Osteocyte (in vitro differentiated cells): ENCODE measurements at regions not wholly inside any gene's neighbourhood (a gene's known extent, or its start where the extent isn't known, plus 50 kb on each side); places are given as distances from the start of the nearest gene placed in this dataset.
"Not testable (repeated sequence)": the region's sequence is repeated elsewhere in the genome, so short reads cannot be mapped to it uniquely, and the experiment has no call there.

Experiments used
- DNase-seq: peaks from one replicate; pipeline ENCODE4 v3.0.0; 2021; ENCODE audit warnings: mixed read lengths; ENCODE audit not compliant: unreplicated experiment; ENCODE audit errors: extremely low spot score
- H3K27ac Mint-ChIP-seq: one replicate; pipeline ENCODE4 v1.8.0; 2021; ENCODE audit warnings: mild to moderate bottlenecking, mixed read lengths; ENCODE audit not compliant: unreplicated experiment
- H3K27me3 Mint-ChIP-seq: one replicate; pipeline ENCODE4 v1.8.0; 2021; ENCODE audit warnings: mixed read lengths; ENCODE audit not compliant: unreplicated experiment
- H3K36me3 Mint-ChIP-seq: one replicate; pipeline ENCODE4 v1.8.0; 2021; ENCODE audit warnings: mixed read lengths; ENCODE audit not compliant: unreplicated experiment
- H3K4me1 Mint-ChIP-seq: one replicate; pipeline ENCODE4 v1.8.0; 2021; ENCODE audit warnings: mixed read lengths; ENCODE audit not compliant: unreplicated experiment
- H3K4me3 Mint-ChIP-seq: one replicate; pipeline ENCODE4 v1.8.0; 2021; ENCODE audit warnings: mild to moderate bottlenecking, moderate library complexity, mixed read lengths; ENCODE audit not compliant: unreplicated experiment
- H3K9me3 Mint-ChIP-seq: one replicate; pipeline ENCODE4 v1.8.0; 2021; ENCODE audit warnings: mixed read lengths; ENCODE audit not compliant: unreplicated experiment
- CTCF ChIP-seq: fragments of 200-600 bp; sonication (generic); IDR thresholded peaks from 2 replicates; pipeline ENCODE4 v1.5.0; 2021; ENCODE audit warnings: antibody characterized with exemption, mild to moderate bottlenecking, moderate library complexity

GRCh38 chr1:208344202-208344857 lies 100.1 kb upstream of the PLXNA2 start:
- Mint-ChIP-seq H3K36me3 (no peaks in the 10 kb centered on the region), H3K27me3 (peaks cover 31% of the 10 kb centered on the region), H3K4me3 (no peak overlapping the region), H3K9me3 (no peaks in the 10 kb centered on the region), H3K4me1 (no peaks in the 10 kb centered on the region), H3K27ac (no peak overlapping the region)
- DNase-seq: no peak
- TF ChIP-seq CTCF: no peak

- no peak overlapping the region for H3K4me3 Mint-ChIP-seq
- DNase-seq: no peak
- H3K36me3 Mint-ChIP-seq: no peaks in the 10 kb centered on the region
- H3K4me1 Mint-ChIP-seq: no peaks in the 10 kb centered on the region
- no peak overlapping the region for H3K27ac Mint-ChIP-seq
- peaks cover 28% of the 10 kb centered on the region for H3K27me3 Mint-ChIP-seq
- H3K9me3 Mint-ChIP-seq: no peaks in the 10 kb centered on the region
- no peak for TF ChIP-seq CTCF
These were observed 103.0 kb upstream of the PLXNA2 start for GRCh38 chr1:208347191-208347590.

GRCh38 chr1:208349694-208350330 lies 105.6 kb upstream of the PLXNA2 start:
- H3K9me3 Mint-ChIP-seq: no peaks in the 10 kb centered on the region
- H3K27ac Mint-ChIP-seq: no peak overlapping the region
- H3K4me3 Mint-ChIP-seq: no peak overlapping the region
- no peaks in the 10 kb centered on the region for H3K36me3 Mint-ChIP-seq
- DNase-seq: no peak
- no peaks in the 10 kb centered on the region for H3K4me1 Mint-ChIP-seq
- no peak for TF ChIP-seq CTCF
- peaks cover 20% of the 10 kb centered on the region for H3K27me3 Mint-ChIP-seq

GRCh38 chr1:208350815-208351214 lies 106.6 kb upstream of the PLXNA2 start:
- H3K36me3 Mint-ChIP-seq: no peaks in the 10 kb centered on the region
- DNase-seq: no peak
- no peaks in the 10 kb centered on the region for H3K9me3 Mint-ChIP-seq
- no peaks in the 10 kb centered on the region for H3K4me1 Mint-ChIP-seq
- H3K27ac Mint-ChIP-seq: no peak overlapping the region
- no peak overlapping the region for H3K4me3 Mint-ChIP-seq
- no peak for TF ChIP-seq CTCF
- peaks cover 21% of the 10 kb centered on the region for H3K27me3 Mint-ChIP-seq

- TF ChIP-seq CTCF: no peak
- Mint-ChIP-seq H3K9me3 (no peaks in the 10 kb centered on the region), H3K27ac (no peak overlapping the region), H3K4me3 (no peak overlapping the region), H3K4me1 (no peaks in the 10 kb centered on the region), H3K36me3 (no peaks in the 10 kb centered on the region), H3K27me3 (peaks cover 15% of the 10 kb centered on the region)
- no peak for DNase-seq
These were observed 107.7 kb upstream of the PLXNA2 start for GRCh38 chr1:208351838-208352237.

GRCh38 chr1:208353797-208354196 lies 109.6 kb upstream of the PLXNA2 start:
- H3K27ac Mint-ChIP-seq, H3K9me3 Mint-ChIP-seq, H3K4me3 Mint-ChIP-seq, DNase-seq, H3K4me1 Mint-ChIP-seq, H3K36me3 Mint-ChIP-seq, H3K27me3 Mint-ChIP-seq: not testable (repeated sequence)
